ENCODE measurements at regions not wholly inside any gene's neighbourhood (a gene's known extent, or its start where the extent isn't known, plus 50 kb on each side); places are given as distances from the start of the nearest gene placed in this dataset.

- H3K27me3 ChIP-seq (ENCODE audit: control insufficient read depth in 2 of 2, insufficient read depth in 2 of 2, low read length in 2 of 2): no peaks in the 10 kb centered on the region
- ChIA-PET POLR2A (no interaction called here), CTCF (no interaction called here)
- no peak overlapping the region for H3K9ac ChIP-seq (replicated peaks; ENCODE audit: extremely low read depth, insufficient read depth, low read length)
- H3K79me2 ChIP-seq (ENCODE audit: control insufficient read depth, insufficient read depth, low read length): no peaks in the 10 kb centered on the region
- no peaks in the 10 kb centered on the region for H3K9me1 ChIP-seq (replicated peaks; ENCODE audit: control insufficient read depth, extremely low read depth, insufficient read depth, low read length)
- no peak overlapping the region for H3K4me2 ChIP-seq (ENCODE audit: insufficient read depth, low read length)
- TF ChIP-seq MAX (IDR thresholded peaks at IDR 0.05; ENCODE audit: insufficient read depth, insufficient read length): no peak
- TF ChIP-seq POLR2AphosphoS5 (IDR thresholded peaks at IDR 0.05; ENCODE audit: insufficient read depth, low read depth, low read length): no peak
- no peak for TF ChIP-seq FOS (IDR thresholded peaks at IDR 0.05; ENCODE audit: borderline replicate concordance, insufficient read depth, low read length)
- no peak for TF ChIP-seq GATA2 (IDR thresholded peaks at IDR 0.05; ENCODE audit: insufficient read depth, insufficient read length, low read depth, low read length)
- no peak for TF ChIP-seq EZH2 (IDR thresholded peaks at IDR 0.05; ENCODE audit: borderline replicate concordance, low read depth, low read length, severe bottlenecking)
- no peak for TF ChIP-seq MYC (IDR thresholded peaks at IDR 0.05; ENCODE audit: low read depth, low read length)
- no peaks in the 10 kb centered on the region for H3K36me3 ChIP-seq (ENCODE audit: control insufficient read depth in 2 of 2, extremely low read depth in 1 of 2, insufficient read depth in 2 of 2, low read length in 2 of 2)
- H3K9me3 ChIP-seq (replicated peaks; ENCODE audit: control insufficient read depth, insufficient read depth, low read length): no peaks in the 10 kb centered on the region
- H2AFZ ChIP-seq (ENCODE audit: low read depth, low read length): no peak overlapping the region
- DNase-seq (ENCODE audit: low read depth, low spot score) (no peak), FAIRE-seq (no peak)
- no peak overlapping the region for H3K27ac ChIP-seq (ENCODE audit: insufficient read depth, low read depth, low read length)
- intact Hi-C loops (cut with micrococcal nuclease): no loop called here
- no peaks in the 10 kb centered on the region for H4K20me1 ChIP-seq (replicated peaks; ENCODE audit: control insufficient read depth, extremely low read depth, insufficient read depth, low read length)
- no peaks in the 10 kb centered on the region for H3K4me1 ChIP-seq (ENCODE audit: control insufficient read depth, extremely low read depth, insufficient read depth, low read length)
- BruUV-seq (replicated peaks): no TSS peak
- H3K4me3 ChIP-seq (replicated peaks in 1 of 3; ENCODE audit: insufficient read depth in 1 of 3, low read depth in 1 of 3, low read length in 3 of 3): no peak overlapping the region
- dilution Hi-C loops (cut with MboI; ENCODE audit: extremely low pct_ligation_motif_present, low sequenced_read_pairs): no loop called here
Observed at GRCh38 chr1:34650800-34651199, 104.0 kb upstream of the GJB5 start.

GRCh38 chr1:34653110-34653509, 101.7 kb upstream of the GJB5 start:
- dilution Hi-C loops (cut with MboI; ENCODE audit: extremely low pct_ligation_motif_present, low sequenced_read_pairs): no loop called here
- H3K4me3 ChIP-seq (replicated peaks in 1 of 3; ENCODE audit: insufficient read depth in 1 of 3, low read depth in 1 of 3, low read length in 3 of 3): no peak overlapping the region
- H3K36me3 ChIP-seq (ENCODE audit: control insufficient read depth in 2 of 2, extremely low read depth in 1 of 2, insufficient read depth in 2 of 2, low read length in 2 of 2): no peaks in the 10 kb centered on the region
- POLR2A ChIA-PET: no interaction called here
- no TSS peak for BruUV-seq (replicated peaks)
- H3K79me2 ChIP-seq (ENCODE audit: control insufficient read depth, insufficient read depth, low read length): no peaks in the 10 kb centered on the region
- H3K4me2 ChIP-seq (ENCODE audit: insufficient read depth, low read length): no peak overlapping the region
- H3K4me1 ChIP-seq (ENCODE audit: control insufficient read depth, extremely low read depth, insufficient read depth, low read length): no peaks in the 10 kb centered on the region
- H3K9me3 ChIP-seq (replicated peaks; ENCODE audit: control insufficient read depth, insufficient read depth, low read length): no peaks in the 10 kb centered on the region
- intact Hi-C loops (cut with micrococcal nuclease): no loop called here
- H3K27ac ChIP-seq (ENCODE audit: insufficient read depth, low read depth, low read length): no peak overlapping the region
- FAIRE-seq: no peak
- H3K27me3 ChIP-seq (ENCODE audit: control insufficient read depth in 2 of 2, insufficient read depth in 2 of 2, low read length in 2 of 2): no peaks in the 10 kb centered on the region
- no peak overlapping the region for H3K9ac ChIP-seq (replicated peaks; ENCODE audit: extremely low read depth, insufficient read depth, low read length)
- no peaks in the 10 kb centered on the region for H3K9me1 ChIP-seq (replicated peaks; ENCODE audit: control insufficient read depth, extremely low read depth, insufficient read depth, low read length)
- CTCF ChIA-PET: no interaction called here
- no peaks in the 10 kb centered on the region for H4K20me1 ChIP-seq (replicated peaks; ENCODE audit: control insufficient read depth, extremely low read depth, insufficient read depth, low read length)
- H2AFZ ChIP-seq (ENCODE audit: low read depth, low read length): no peak overlapping the region
- TF ChIP-seq MYC (IDR thresholded peaks at IDR 0.05; ENCODE audit: low read depth, low read length) (no peak), MAX (IDR thresholded peaks at IDR 0.05; ENCODE audit: insufficient read depth, insufficient read length) (no peak), GATA2 (IDR thresholded peaks at IDR 0.05; ENCODE audit: insufficient read depth, insufficient read length, low read depth, low read length) (no peak), FOS (IDR thresholded peaks at IDR 0.05; ENCODE audit: borderline replicate concordance, insufficient read depth, low read length) (no peak), POLR2AphosphoS5 (IDR thresholded peaks at IDR 0.05; ENCODE audit: insufficient read depth, low read depth, low read length) (no peak), EZH2 (IDR thresholded peaks at IDR 0.05; ENCODE audit: borderline replicate concordance, low read depth, low read length, severe bottlenecking) (no peak), CTCF (IDR thresholded peaks at IDR 0.05; ENCODE audit: extremely low read depth in 1 of 2, insufficient read depth in 1 of 2, low read depth in 1 of 2, low read length in 2 of 2) (no peak), POLR2A (IDR thresholded peaks at IDR 0.05; ENCODE audit: low read depth, low read length) (no peak), JUN (IDR thresholded peaks at IDR 0.05; ENCODE audit: borderline replicate concordance, insufficient read depth, insufficient read length, low read depth) (no peak)
- DNase-seq (ENCODE audit: low read depth, low spot score): no peak

Data from endothelial cell of umbilical vein (primary cell).